Endothelial cell of umbilical vein (primary cell): ENCODE measurements at regions not wholly inside any gene's neighbourhood (a gene's known extent, or its start where the extent isn't known, plus 50 kb on each side); places are given as distances from the start of the nearest gene placed in this dataset.

ENCODE experiments used
- BruUV-seq: library from RNA; stranded (reverse); fragments of 400-500 nt; replicated peaks from 2 replicates; lab custom pipeline; 2021; lab: Mats Ljungman, UMichigan
- CTCF ChIA-PET: fragments of 300-600, 350-600 bp; sonication (Branson Sonifier 250); formaldehyde crosslinking; loops from one replicate; lab custom pipeline; 2021; ENCODE audit warnings: antibody characterized with exemption, inconsistent platforms; lab: Charles Lee
- POLR2A ChIA-PET: fragments of 300-600, 350-600 bp; sonication (Branson Sonifier 250); formaldehyde crosslinking; loops from one replicate; lab custom pipeline; 2021; ENCODE audit warnings: antibody characterized with exemption, inconsistent platforms; lab: Charles Lee
- DNase-seq: peaks from one replicate; pipeline ENCODE4 v3.0.0-alpha.2; 2011; ENCODE audit warnings: low read depth, low spot score
- FAIRE-seq: peaks from 2 replicates; lab custom pipeline; 2011; peaks lifted over from hg19 to GRCh38; lab: Jason Lieb, UNC
- H2AFZ ChIP-seq: 2 replicates; pipeline ENCODE4 v1.6.0; 2012; ENCODE audit warnings: low read depth, low read length, control low read depth, inconsistent platforms
- H3K27ac ChIP-seq: 2 replicates; pipeline ENCODE4 v1.5.1; 2011; ENCODE audit warnings: low read depth, mild to moderate bottlenecking, control low read depth, low read length, moderate library complexity; ENCODE audit not compliant: insufficient read depth
- H3K27me3 ChIP-seq, 2 experiments: 2 replicates each; pipeline versions ENCODE4 v1.6.0 to v1.6.1; 2011; ENCODE audit warnings: low read length in 2 of 2, mixed read lengths in 1 of 2; ENCODE audit not compliant: control insufficient read depth in 2 of 2, insufficient read depth in 2 of 2
- H3K36me3 ChIP-seq, 2 experiments: 2 replicates in 1 of 2; 3 replicates in 1 of 2; pipeline ENCODE4 v1.5.1; 2011; ENCODE audit warnings: low read length in 2 of 2, mild to moderate bottlenecking in 1 of 2, moderate library complexity in 1 of 2; ENCODE audit not compliant: control insufficient read depth in 2 of 2, insufficient read depth in 2 of 2; ENCODE audit errors: extremely low read depth in 1 of 2
- H3K4me1 ChIP-seq: 3 replicates; pipeline ENCODE4 v1.5.1; 2011; ENCODE audit warnings: mild to moderate bottlenecking, low read length; ENCODE audit not compliant: control insufficient read depth, insufficient read depth; ENCODE audit errors: extremely low read depth
- H3K4me2 ChIP-seq: 2 replicates; pipeline ENCODE4 v1.6.1; 2011; ENCODE audit warnings: low read length, control low read depth, mixed read lengths; ENCODE audit not compliant: insufficient read depth
- H3K4me3 ChIP-seq, 3 experiments: fragments of 200-600 bp in 1 of 3; sonication (generic), shearing (Covaris generic) in 1 of 3; replicated peaks in 1 of 3; 2 replicates each; pipeline ENCODE4 v1.5.1; 2011 to 2016; ENCODE audit warnings: control low read depth in 3 of 3, low read length in 3 of 3, mild to moderate bottlenecking in 2 of 3, inconsistent platforms in 1 of 3, low read depth in 1 of 3, moderate library complexity in 1 of 3; ENCODE audit not compliant: insufficient read depth in 1 of 3
- H3K79me2 ChIP-seq: 2 replicates; pipeline ENCODE4 v1.6.0; 2012; ENCODE audit warnings: low read length, inconsistent platforms; ENCODE audit not compliant: control insufficient read depth, insufficient read depth
- H3K9ac ChIP-seq: replicated peaks from 2 replicates; pipeline ENCODE3; 2011; ENCODE audit warnings: low read length, control low read depth; ENCODE audit not compliant: insufficient read depth; ENCODE audit errors: extremely low read depth
- H3K9me1 ChIP-seq: replicated peaks from 3 replicates; pipeline ENCODE4 v1.6.0; 2011; ENCODE audit warnings: mild to moderate bottlenecking, low read length; ENCODE audit not compliant: control insufficient read depth, insufficient read depth; ENCODE audit errors: extremely low read depth
- H3K9me3 ChIP-seq: replicated peaks from 2 replicates; pipeline ENCODE4 v1.5.1; 2012; ENCODE audit warnings: low read length, inconsistent platforms; ENCODE audit not compliant: control insufficient read depth, insufficient read depth
- H4K20me1 ChIP-seq: replicated peaks from 2 replicates; pipeline ENCODE3; 2011; ENCODE audit warnings: mild to moderate bottlenecking, low read length; ENCODE audit not compliant: control insufficient read depth, insufficient read depth; ENCODE audit errors: extremely low read depth
- CTCF ChIP-seq, 2 donors: IDR thresholded peaks; 1 replicate in 1 of 2; 2 replicates in 1 of 2; pipeline ENCODE4 v1.5.1; 2011; ENCODE audit warnings: low read length in 2 of 2, mild to moderate bottlenecking in 2 of 2, moderate library complexity in 2 of 2, control low read depth in 1 of 2, inconsistent platforms in 1 of 2, low read depth in 1 of 2; ENCODE audit not compliant: insufficient read depth in 1 of 2; ENCODE audit errors: extremely low read depth in 1 of 2
- EZH2 ChIP-seq: IDR thresholded peaks from 2 replicates; pipeline ENCODE4 v1.6.1; 2012; ENCODE audit warnings: borderline replicate concordance, low read depth, mild to moderate bottlenecking, moderate library complexity, low read length, inconsistent platforms; ENCODE audit not compliant: severe bottlenecking
- FOS ChIP-seq: IDR thresholded peaks from 2 replicates; pipeline ENCODE4 v1.6.1; 2011; ENCODE audit warnings: mild to moderate bottlenecking, low read length, moderate library complexity, borderline replicate concordance; ENCODE audit not compliant: insufficient read depth
- GATA2 ChIP-seq: IDR thresholded peaks from 2 replicates; pipeline ENCODE4 v1.7.0; 2011; ENCODE audit warnings: low read depth, mild to moderate bottlenecking, moderate library complexity, mixed read lengths, low read length; ENCODE audit not compliant: insufficient read length, insufficient read depth
- JUN ChIP-seq: IDR thresholded peaks from 2 replicates; pipeline ENCODE4 v1.6.1; 2011; ENCODE audit warnings: borderline replicate concordance, low read depth; ENCODE audit not compliant: insufficient read length, insufficient read depth
- MYC ChIP-seq: IDR thresholded peaks from one replicate; pipeline ENCODE4 v1.6.1; 2011; ENCODE audit warnings: mild to moderate bottlenecking, low read depth, low read length
- POLR2A ChIP-seq: IDR thresholded peaks from 2 replicates; pipeline ENCODE4 v1.6.1; 2012; ENCODE audit warnings: low read depth, mild to moderate bottlenecking, control low read depth, low read length
- POLR2AphosphoS5 ChIP-seq: IDR thresholded peaks from 2 replicates; pipeline ENCODE4 v1.6.1; 2012; ENCODE audit warnings: low read depth, mild to moderate bottlenecking, control low read depth, low read length, moderate library complexity; ENCODE audit not compliant: insufficient read depth
- dilution Hi-C: fragments of 300-500 bp; cut with MboI; formaldehyde crosslinking; loops from one replicate; pipeline ENCODE4 v1.15.0; 2019; ENCODE audit warnings: low sequenced_read_pairs; ENCODE audit not compliant: extremely low pct_ligation_motif_present
- intact Hi-C: fragments of 100-400 bp; cut with micrococcal nuclease; formaldehyde crosslinking; loops from one replicate; pipeline ENCODE4 v1.10.0; 2022
- TF ChIP-seq, protein P1 (sequence below): IDR thresholded peaks from 2 replicates; pipeline ENCODE4 v1.6.1; 2011; ENCODE audit not compliant: insufficient read depth, insufficient read length

- H3K27me3 ChIP-seq: no peaks in the 10 kb centered on the region
- H3K9ac ChIP-seq: no peak overlapping the region
- no peaks in the 10 kb centered on the region for H3K9me1 ChIP-seq
- no peak overlapping the region for H3K27ac ChIP-seq
- no peak overlapping the region for H2AFZ ChIP-seq
- dilution Hi-C loops (no loop called here), intact Hi-C loops (no loop called here)
- FAIRE-seq: no peak
- TF ChIP-seq, protein P1, sequence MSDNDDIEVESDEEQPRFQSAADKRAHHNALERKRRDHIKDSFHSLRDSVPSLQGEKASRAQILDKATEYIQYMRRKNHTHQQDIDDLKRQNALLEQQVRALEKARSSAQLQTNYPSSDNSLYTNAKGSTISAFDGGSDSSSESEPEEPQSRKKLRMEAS: no peak
- no peak for TF ChIP-seq CTCF (IDR thresholded peaks at IDR 0.05; ENCODE audit: extremely low read depth in 1 of 2, insufficient read depth in 1 of 2, low read depth in 1 of 2, low read length in 2 of 2)
- no peak for TF ChIP-seq EZH2
- TF ChIP-seq POLR2AphosphoS5: no peak
- no peak for TF ChIP-seq POLR2A
- no peak for TF ChIP-seq FOS
- no peak for TF ChIP-seq GATA2
- TF ChIP-seq JUN: no peak
- no peak for TF ChIP-seq MYC
- no peaks in the 10 kb centered on the region for H4K20me1 ChIP-seq
- DNase-seq: no peak
- no peaks in the 10 kb centered on the region for H3K36me3 ChIP-seq
- ChIA-PET POLR2A (no interaction called here), CTCF (no interaction called here)
- H3K79me2 ChIP-seq: no peaks in the 10 kb centered on the region
- H3K9me3 ChIP-seq: no peaks in the 10 kb centered on the region
- BruUV-seq: no TSS peak
- no peak overlapping the region for H3K4me3 ChIP-seq
- no peaks in the 10 kb centered on the region for H3K4me1 ChIP-seq
- no peak overlapping the region for H3K4me2 ChIP-seq
These were observed 59.8 kb upstream of the IMMP2L start for GRCh38 chr7:111622084-111622483.
